Caco-2 (cell line): ENCODE measurements at regions not wholly inside any gene's neighbourhood (a gene's known extent, or its start where the extent isn't known, plus 50 kb on each side); places are given as distances from the start of the nearest gene placed in this dataset.

Experiments
- BruUV-seq: library from RNA; stranded (reverse); fragments of 400-500 nt; replicated peaks from 2 replicates; lab custom pipeline; 2021; lab: Mats Ljungman, UMichigan
- CTCF ChIA-PET: fragments of 300-600 bp; sonication (Branson Sonifier 250); formaldehyde crosslinking; loops from one replicate; lab custom pipeline; 2022; ENCODE audit warnings: antibody characterized with exemption; lab: Charles Lee
- POLR2A ChIA-PET: fragments of 300-600 bp; sonication (Branson Sonifier 250); formaldehyde crosslinking; loops from one replicate; lab custom pipeline; 2022; ENCODE audit warnings: antibody characterized with exemption; lab: Charles Lee
- DNase-seq, 2 experiments: peaks; one replicate each; pipeline versions ENCODE4 v3.0.0 to v3.0.0-alpha.2; 2020 to 2022
- H3K27me3 ChIP-seq: replicated peaks from 2 replicates; pipeline ENCODE4 v1.6.0; 2011; ENCODE audit warnings: low read length; ENCODE audit not compliant: control insufficient read depth, insufficient read depth
- H3K36me3 ChIP-seq: 2 replicates; pipeline ENCODE4 v1.5.1; 2011; ENCODE audit warnings: low read length; ENCODE audit not compliant: control insufficient read depth, insufficient read depth
- H3K4me1 ChIP-seq: fragments of 250-450 bp; sonication (Bioruptor Pico); 2 replicates; pipeline ENCODE4 v1.5.1; 2020; ENCODE audit warnings: mild to moderate bottlenecking
- H3K4me3 ChIP-seq: 2 replicates; pipeline ENCODE4 v1.5.1; 2011; ENCODE audit warnings: low read depth, mild to moderate bottlenecking, control low read depth, low read length
- H3K9me3 ChIP-seq: fragments of 250-450 bp; sonication (Bioruptor Pico); 2 replicates; pipeline ENCODE4 v1.5.1; 2020; ENCODE audit warnings: mild to moderate bottlenecking, moderate library complexity
- H3K27ac Mint-ChIP-seq: one replicate; pipeline ENCODE4 v1.8.0; 2022; ENCODE audit warnings: mixed read lengths; ENCODE audit not compliant: unreplicated experiment
- H3K27me3 Mint-ChIP-seq: one replicate; pipeline ENCODE4 v1.8.0; 2022; ENCODE audit warnings: mixed read lengths; ENCODE audit not compliant: insufficient read depth, unreplicated experiment
- H3K36me3 Mint-ChIP-seq: one replicate; pipeline ENCODE4 v1.8.0; 2022; ENCODE audit warnings: mild to moderate bottlenecking, mixed read lengths; ENCODE audit not compliant: insufficient read depth, unreplicated experiment
- H3K4me1 Mint-ChIP-seq: one replicate; pipeline ENCODE4 v1.8.0; 2022; ENCODE audit warnings: low read depth, mixed read lengths; ENCODE audit not compliant: unreplicated experiment
- H3K4me3 Mint-ChIP-seq: one replicate; pipeline ENCODE4 v1.8.0; 2022; ENCODE audit warnings: mild to moderate bottlenecking, moderate library complexity, mixed read lengths; ENCODE audit not compliant: unreplicated experiment
- H3K9me3 Mint-ChIP-seq: one replicate; pipeline ENCODE4 v1.8.0; 2022; ENCODE audit warnings: mixed read lengths; ENCODE audit not compliant: unreplicated experiment
- CTCF ChIP-seq, 2 experiments: fragments of 200-600 bp in 1 of 2; IDR thresholded peaks; 1 replicate in 1 of 2; 2 replicates in 1 of 2; pipeline versions ENCODE4 v1.5.1 to v1.8.0; 2011 to 2022; ENCODE audit warnings: antibody characterized with exemption in 1 of 2, control low read depth in 1 of 2, inconsistent platforms in 1 of 2, low read depth in 1 of 2, low read length in 1 of 2, mild to moderate bottlenecking in 1 of 2, moderate library complexity in 1 of 2; ENCODE audit not compliant: insufficient read depth in 1 of 2, severe bottlenecking in 1 of 2, unreplicated experiment in 1 of 2
- intact Hi-C: fragments of 100-400 bp; cut with micrococcal nuclease; formaldehyde crosslinking; loops from one replicate; pipeline ENCODE4 v1.10.0; 2022; ENCODE audit not compliant: unreplicated experiment

- no peak for DNase-seq
Observed at GRCh38 chr10:113443141-113443925, 109.5 kb upstream of the HABP2 start.

GRCh38 chr10:113444766-113445365 lies 108.0 kb upstream of the HABP2 start:
- ChIA-PET CTCF (no interaction called here), POLR2A (no interaction called here)
- H3K4me3 ChIP-seq: no peak overlapping the region
- no peaks in the 10 kb centered on the region for H3K27me3 Mint-ChIP-seq
- intact Hi-C loops: no loop called here
- H3K9me3 ChIP-seq: no peaks in the 10 kb centered on the region
- peaks cover 7% of the 10 kb centered on the region for H3K4me1 Mint-ChIP-seq
- H3K36me3 ChIP-seq: no peaks in the 10 kb centered on the region
- no peak for DNase-seq
- no peaks in the 10 kb centered on the region for H3K27me3 ChIP-seq
- H3K36me3 Mint-ChIP-seq: no peaks in the 10 kb centered on the region
- H3K27ac Mint-ChIP-seq: no peak overlapping the region
- H3K4me3 Mint-ChIP-seq: no peak overlapping the region
- H3K4me1 ChIP-seq: peaks cover 14% of the 10 kb centered on the region; the same call in 1 of the 2 replicates
- BruUV-seq: no TSS peak
- no peak for TF ChIP-seq CTCF (IDR thresholded peaks at IDR 0.05; ENCODE audit: insufficient read depth in 1 of 2, low read depth in 1 of 2, low read length in 1 of 2, severe bottlenecking in 1 of 2, unreplicated experiment in 1 of 2)
- H3K9me3 Mint-ChIP-seq: no peaks in the 10 kb centered on the region

More at GRCh38 chr10:113443141-113443925, 109.5 kb upstream of the HABP2 start:
- Mint-ChIP-seq H3K9me3 (no peaks in the 10 kb centered on the region), H3K27me3 (no peaks in the 10 kb centered on the region), H3K4me3 (no peak overlapping the region), H3K36me3 (no peaks in the 10 kb centered on the region), H3K27ac (no peak overlapping the region), H3K4me1 (peaks cover 7% of the 10 kb centered on the region)
- TF ChIP-seq CTCF (IDR thresholded peaks at IDR 0.05; ENCODE audit: insufficient read depth in 1 of 2, low read depth in 1 of 2, low read length in 1 of 2, severe bottlenecking in 1 of 2, unreplicated experiment in 1 of 2): no peak
- CTCF ChIA-PET: interaction anchor here (0.6 to 1.6 kb wide), 5 partner anchors 43 to 1353 kb away, joined by 3 to 5 read pairs (median 4); no protein-coding TSS in a partner anchor
- Histone ChIP-seq H3K9me3 (no peaks in the 10 kb centered on the region), H3K27me3 (no peaks in the 10 kb centered on the region), H3K36me3 (no peaks in the 10 kb centered on the region), H3K4me1 (peaks cover 9% of the 10 kb centered on the region; the same call in 1 of the 2 replicates), H3K4me3 (no peak overlapping the region)
- BruUV-seq: no TSS peak
- POLR2A ChIA-PET: no interaction called here
- intact Hi-C loops: no loop called here

GRCh38 chr10:113445736-113446135 lies 107.1 kb upstream of the HABP2 start:
- CTCF ChIA-PET: no interaction called here

More at GRCh38 chr10:113445736-113446135, 107.1 kb upstream of the HABP2 start:
- peaks cover 18% of the 10 kb centered on the region for H3K4me1 ChIP-seq
- H3K9me3 ChIP-seq: no peaks in the 10 kb centered on the region
- H3K27me3 ChIP-seq: no peaks in the 10 kb centered on the region
- Mint-ChIP-seq H3K4me1 (peaks cover 7% of the 10 kb centered on the region), H3K36me3 (no peaks in the 10 kb centered on the region), H3K27ac (no peak overlapping the region), H3K27me3 (no peaks in the 10 kb centered on the region), H3K4me3 (no peak overlapping the region), H3K9me3 (no peaks in the 10 kb centered on the region)
- no peak overlapping the region for H3K4me3 ChIP-seq
- POLR2A ChIA-PET: no interaction called here
- TF ChIP-seq CTCF (IDR thresholded peaks at IDR 0.05; ENCODE audit: insufficient read depth in 1 of 2, low read depth in 1 of 2, low read length in 1 of 2, severe bottlenecking in 1 of 2, unreplicated experiment in 1 of 2): no peak
- no peaks in the 10 kb centered on the region for H3K36me3 ChIP-seq
- no TSS peak for BruUV-seq
- DNase-seq: no peak
- intact Hi-C loops: no loop called here
